Ovary (tissue), 7 donors: ENCODE measurements at regions not wholly inside any gene's neighbourhood (a gene's known extent, or its start where the extent isn't known, plus 50 kb on each side); places are given as distances from the start of the nearest gene placed in this dataset.

ENCODE experiments used
- DNase-seq, 5 donors: peaks; one replicate each; pipeline ENCODE4 v3.0.0-alpha.2; 2019 to 2020
- H3K27ac ChIP-seq, 2 donors: fragments of 200-600 bp; one replicate each; pipeline versions ENCODE4 v1.5.1 to v1.8.0; 2019 to 2022
- H3K27me3 ChIP-seq: fragments of 200-600 bp; one replicate; pipeline ENCODE4 v1.8.0; 2022
- H3K36me3 ChIP-seq: fragments of 200-600 bp; sonication (generic); one replicate; pipeline ENCODE4 v1.5.1; 2019
- H3K4me1 ChIP-seq: one replicate; pipeline ENCODE4 v1.8.1; 2013; ENCODE audit warnings: mild to moderate bottlenecking, moderate library complexity; ENCODE audit not compliant: insufficient read depth
- H3K4me3 ChIP-seq: fragments of 200-600 bp; sonication (generic); one replicate; pipeline ENCODE4 v1.5.1; 2017
- H3K9me3 ChIP-seq, 2 donors: fragments of 200-600 bp in 1 of 2; sonication (generic) in 1 of 2; one replicate each; pipeline versions ENCODE4 v1.5.1 to v1.8.1; 2013 to 2019; ENCODE audit warnings: mild to moderate bottlenecking in 1 of 2, moderate library complexity in 1 of 2
- CTCF ChIP-seq, 3 donors: fragments of 450-650 bp in 2 of 3; fragments of 200-600 bp in 1 of 3; IDR thresholded peaks; one replicate each; pipeline versions ENCODE4 v1.5.1 to v1.8.0; 2016 to 2022; ENCODE audit warnings: antibody characterized with exemption in 3 of 3, mild to moderate bottlenecking in 1 of 3
- EP300 ChIP-seq: sonication (generic); formaldehyde crosslinking; IDR thresholded peaks from one replicate; pipeline ENCODE4 v1.6.1; 2017; ENCODE audit warnings: antibody characterized with exemption
- POLR2A ChIP-seq: fragments of 450-650 bp; IDR thresholded peaks from one replicate; pipeline ENCODE4 v1.6.1; 2017; ENCODE audit warnings: antibody characterized with exemption, mild to moderate bottlenecking, moderate library complexity
- WGBS, 3 donors: extraction: QIAGEN DNeasy Blood & Tissue Kit in 1 of 3; methylation state at CpG; one replicate each; pipeline versions ENCODE4 v1.1.5 to v1.1.7; 2013 to 2017; 5-methylcytosine and 5-hydroxymethylcytosine counted together
- intact Hi-C, 4 donors: fragments of 100-400 bp; cut with DNase I; formaldehyde crosslinking; loops; one replicate each; pipeline versions ENCODE4 v1.11.0 to v1.15.1; 2022 to 2023
- donor health status: DM: no; HTN: no; CAD: no; lungs with moderate emphysema.
- donor health status: DM: no; HTN: no; CAD: no.
- donor health status: Bipolar disorder and iron deficiency.
- donor health status: DM: no; HTN: no; CAD: no.
- donor health status: DM: yes; HTN: yes; CAD: no.

- H3K27me3 ChIP-seq = no peaks in the 10 kb centered on the region
- no peaks in the 10 kb centered on the region for H3K9me3 ChIP-seq
- H3K4me3 ChIP-seq = no peak overlapping the region
- no peak overlapping the region for H3K27ac ChIP-seq
- TF ChIP-seq EP300 (no peak), POLR2A (no peak), CTCF (IDR thresholded peaks at IDR 0.05) (no peak)
- 86 to 91% (median 89%) methylated on average over 1 of the region's 1 CpG for WGBS, 3 donors
- H3K36me3 ChIP-seq = no peaks in the 10 kb centered on the region
- H3K4me1 ChIP-seq = no peaks in the 10 kb centered on the region
- intact Hi-C loops = no loop called here
- no peak for DNase-seq
These were observed 415.0 kb upstream of the SPRY2 start for GRCh38 chr13:80755910-80756309.

- DNase-seq = no peak
- Histone ChIP-seq H3K4me3 (no peak overlapping the region), H3K27me3 (no peaks in the 10 kb centered on the region), H3K27ac (no peak overlapping the region), H3K36me3 (no peaks in the 10 kb centered on the region), H3K4me1 (no peaks in the 10 kb centered on the region), H3K9me3 (no peaks in the 10 kb centered on the region)
- intact Hi-C loops = no loop called here
- TF ChIP-seq CTCF (IDR thresholded peaks at IDR 0.05) = no peak
- no peak for TF ChIP-seq EP300
- TF ChIP-seq POLR2A = no peak
- 32 to 47% (median 46%) methylated on average over 1 of the region's 1 CpG for WGBS, 3 donors
These were observed 413.5 kb upstream of the SPRY2 start for GRCh38 chr13:80754441-80754840.

- no peak overlapping the region for H3K4me3 ChIP-seq
- H3K4me1 ChIP-seq = no peaks in the 10 kb centered on the region
- DNase-seq = no peak
- intact Hi-C loops = no loop called here
- no peak overlapping the region for H3K27ac ChIP-seq
- 51 to 60% (median 59%) methylated on average over 3 of the region's 3 CpGs for WGBS, 3 donors
- no peaks in the 10 kb centered on the region for H3K36me3 ChIP-seq
- H3K27me3 ChIP-seq = no peaks in the 10 kb centered on the region
- H3K9me3 ChIP-seq = no peaks in the 10 kb centered on the region
- no peak for TF ChIP-seq CTCF (IDR thresholded peaks at IDR 0.05)
- no peak for TF ChIP-seq POLR2A
- TF ChIP-seq EP300 = no peak
These were observed 412.9 kb upstream of the SPRY2 start for GRCh38 chr13:80753866-80754265.

- intact Hi-C loops = no loop called here
- no peak overlapping the region for H3K27ac ChIP-seq
- no peak for DNase-seq
- no peaks in the 10 kb centered on the region for H3K4me1 ChIP-seq
- H3K4me3 ChIP-seq = no peak overlapping the region
- H3K36me3 ChIP-seq = no peaks in the 10 kb centered on the region
- 84 to 92% (median 88%) methylated on average over 1 of the region's 1 CpG for WGBS, 3 donors
- H3K9me3 ChIP-seq = no peaks in the 10 kb centered on the region
- no peaks in the 10 kb centered on the region for H3K27me3 ChIP-seq
- TF ChIP-seq EP300 (no peak), POLR2A (no peak), CTCF (IDR thresholded peaks at IDR 0.05) (no peak)
These were observed 410.9 kb upstream of the SPRY2 start for GRCh38 chr13:80751854-80752253.
